ENCODE measurements at regions not wholly inside any gene's neighbourhood (a gene's known extent, or its start where the extent isn't known, plus 50 kb on each side); places are given as distances from the start of the nearest gene placed in this dataset.

DNA sequence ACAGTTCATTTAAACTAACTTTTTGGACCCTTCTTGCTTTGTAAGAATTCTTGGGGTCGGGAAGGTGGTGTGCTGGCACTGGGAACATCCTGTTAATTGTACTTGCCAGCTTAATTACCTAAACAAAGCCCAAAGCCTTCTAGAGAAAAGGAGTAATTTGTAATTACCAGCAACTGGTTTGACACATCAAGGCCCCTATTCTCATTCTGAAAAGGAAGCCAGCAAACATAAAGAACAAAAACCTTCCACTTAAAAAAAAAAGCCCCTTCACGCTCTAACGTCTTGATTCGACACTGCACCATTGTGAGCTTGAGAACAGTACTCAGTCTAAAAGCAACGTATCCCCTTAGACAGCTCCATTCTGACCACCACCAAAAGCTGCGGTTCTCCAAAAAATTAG, 74.7 kb upstream of the RPH3AL start:
- TF ChIP-seq, protein P1, sequence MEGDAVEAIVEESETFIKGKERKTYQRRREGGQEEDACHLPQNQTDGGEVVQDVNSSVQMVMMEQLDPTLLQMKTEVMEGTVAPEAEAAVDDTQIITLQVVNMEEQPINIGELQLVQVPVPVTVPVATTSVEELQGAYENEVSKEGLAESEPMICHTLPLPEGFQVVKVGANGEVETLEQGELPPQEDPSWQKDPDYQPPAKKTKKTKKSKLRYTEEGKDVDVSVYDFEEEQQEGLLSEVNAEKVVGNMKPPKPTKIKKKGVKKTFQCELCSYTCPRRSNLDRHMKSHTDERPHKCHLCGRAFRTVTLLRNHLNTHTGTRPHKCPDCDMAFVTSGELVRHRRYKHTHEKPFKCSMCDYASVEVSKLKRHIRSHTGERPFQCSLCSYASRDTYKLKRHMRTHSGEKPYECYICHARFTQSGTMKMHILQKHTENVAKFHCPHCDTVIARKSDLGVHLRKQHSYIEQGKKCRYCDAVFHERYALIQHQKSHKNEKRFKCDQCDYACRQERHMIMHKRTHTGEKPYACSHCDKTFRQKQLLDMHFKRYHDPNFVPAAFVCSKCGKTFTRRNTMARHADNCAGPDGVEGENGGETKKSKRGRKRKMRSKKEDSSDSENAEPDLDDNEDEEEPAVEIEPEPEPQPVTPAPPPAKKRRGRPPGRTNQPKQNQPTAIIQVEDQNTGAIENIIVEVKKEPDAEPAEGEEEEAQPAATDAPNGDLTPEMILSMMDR (IDR thresholded peaks at IDR 0.05), result no peak
- TF ChIP-seq, protein P2, sequence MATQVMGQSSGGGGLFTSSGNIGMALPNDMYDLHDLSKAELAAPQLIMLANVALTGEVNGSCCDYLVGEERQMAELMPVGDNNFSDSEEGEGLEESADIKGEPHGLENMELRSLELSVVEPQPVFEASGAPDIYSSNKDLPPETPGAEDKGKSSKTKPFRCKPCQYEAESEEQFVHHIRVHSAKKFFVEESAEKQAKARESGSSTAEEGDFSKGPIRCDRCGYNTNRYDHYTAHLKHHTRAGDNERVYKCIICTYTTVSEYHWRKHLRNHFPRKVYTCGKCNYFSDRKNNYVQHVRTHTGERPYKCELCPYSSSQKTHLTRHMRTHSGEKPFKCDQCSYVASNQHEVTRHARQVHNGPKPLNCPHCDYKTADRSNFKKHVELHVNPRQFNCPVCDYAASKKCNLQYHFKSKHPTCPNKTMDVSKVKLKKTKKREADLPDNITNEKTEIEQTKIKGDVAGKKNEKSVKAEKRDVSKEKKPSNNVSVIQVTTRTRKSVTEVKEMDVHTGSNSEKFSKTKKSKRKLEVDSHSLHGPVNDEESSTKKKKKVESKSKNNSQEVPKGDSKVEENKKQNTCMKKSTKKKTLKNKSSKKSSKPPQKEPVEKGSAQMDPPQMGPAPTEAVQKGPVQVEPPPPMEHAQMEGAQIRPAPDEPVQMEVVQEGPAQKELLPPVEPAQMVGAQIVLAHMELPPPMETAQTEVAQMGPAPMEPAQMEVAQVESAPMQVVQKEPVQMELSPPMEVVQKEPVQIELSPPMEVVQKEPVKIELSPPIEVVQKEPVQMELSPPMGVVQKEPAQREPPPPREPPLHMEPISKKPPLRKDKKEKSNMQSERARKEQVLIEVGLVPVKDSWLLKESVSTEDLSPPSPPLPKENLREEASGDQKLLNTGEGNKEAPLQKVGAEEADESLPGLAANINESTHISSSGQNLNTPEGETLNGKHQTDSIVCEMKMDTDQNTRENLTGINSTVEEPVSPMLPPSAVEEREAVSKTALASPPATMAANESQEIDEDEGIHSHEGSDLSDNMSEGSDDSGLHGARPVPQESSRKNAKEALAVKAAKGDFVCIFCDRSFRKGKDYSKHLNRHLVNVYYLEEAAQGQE (IDR thresholded peaks at IDR 0.05; ENCODE audit: insufficient read depth in 1 of 2, low read depth in 2 of 2, low read length in 1 of 2), result no peak

All from Panc1 (cell line).